COR-L47 (cell line): ENCODE measurements at regions not wholly inside any gene's neighbourhood (a gene's known extent, or its start where the extent isn't known, plus 50 kb on each side); places are given as distances from the start of the nearest gene placed in this dataset.
A peak's percentile ranks its signal among the peaks of the same experiment; 100 is the strongest.
"Not testable (repeated sequence)": the region's sequence is repeated elsewhere in the genome, so short reads cannot be mapped to it uniquely, and the experiment has no call there.

ENCODE experiments used
- DNase-seq: peaks from one replicate; lab custom pipeline; 2025; lab: John Stamatoyannopoulos, UW

DNA sequence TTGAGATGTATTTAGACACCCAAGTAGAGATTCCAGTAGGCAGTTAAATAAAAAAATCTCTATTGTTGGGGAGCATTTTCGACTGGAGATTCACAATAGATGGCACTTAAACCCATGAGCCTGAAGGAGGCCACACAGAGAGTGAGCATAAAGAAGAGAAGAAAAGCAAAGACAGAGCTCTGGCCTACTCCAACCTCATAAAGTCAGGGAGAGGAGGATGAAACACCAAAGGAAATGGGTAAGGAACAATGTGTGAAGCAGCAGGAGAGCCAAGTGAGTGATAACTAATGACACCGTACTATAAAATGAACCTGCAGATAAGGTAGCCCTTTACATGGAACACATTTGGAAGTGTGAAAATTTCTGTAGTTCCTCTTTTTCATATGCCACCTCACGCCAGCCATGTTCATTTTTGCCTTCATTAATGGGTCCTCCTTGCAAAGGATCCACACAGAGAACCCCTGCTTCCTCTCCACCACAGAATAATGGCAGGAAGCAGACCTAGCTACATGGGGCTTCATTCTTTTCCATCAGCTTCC lies 150.0 kb upstream of the SYT10 start:
- no peak for DNase-seq

DNA sequence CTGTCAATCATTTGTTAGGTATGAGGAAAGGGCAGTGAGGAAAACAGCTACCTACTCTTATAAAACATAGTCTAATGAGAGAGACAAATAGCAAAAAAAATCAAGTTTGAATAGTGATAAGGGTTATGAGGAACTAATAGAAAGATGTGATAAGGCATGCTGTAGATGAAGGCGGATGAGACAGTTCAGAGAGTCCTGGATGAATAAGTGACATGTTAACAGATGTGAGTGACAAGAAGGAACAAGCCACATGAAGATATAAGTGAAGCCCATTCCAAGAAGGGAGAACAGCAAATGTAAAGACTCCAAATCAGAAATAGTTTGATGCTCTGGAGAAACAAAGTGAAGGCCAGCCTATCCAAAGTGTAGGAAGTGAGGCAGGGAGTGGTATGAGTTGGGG lies 154.1 kb upstream of the SYT10 start:
- no peak for DNase-seq

DNA sequence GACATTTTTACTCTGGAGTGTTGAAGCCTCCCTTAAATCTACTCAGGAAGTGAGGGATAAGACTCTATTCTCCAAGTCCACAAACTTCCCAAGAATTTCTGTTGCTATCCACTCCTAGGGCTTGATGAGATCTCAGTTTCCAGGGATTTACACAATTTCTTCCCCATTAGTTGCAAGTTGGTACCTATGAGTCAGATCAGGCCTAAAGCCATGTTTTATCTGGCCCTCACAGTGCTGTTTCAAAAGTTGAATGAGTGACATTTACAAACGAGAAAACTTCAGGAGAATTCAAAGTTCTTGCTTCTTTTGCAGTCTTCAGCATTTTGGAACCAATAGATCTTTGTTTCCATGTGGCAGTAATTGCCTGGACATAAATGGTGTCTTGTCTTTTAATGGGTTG lies 156.4 kb upstream of the SYT10 start:
- DNase-seq: no peak

DNA sequence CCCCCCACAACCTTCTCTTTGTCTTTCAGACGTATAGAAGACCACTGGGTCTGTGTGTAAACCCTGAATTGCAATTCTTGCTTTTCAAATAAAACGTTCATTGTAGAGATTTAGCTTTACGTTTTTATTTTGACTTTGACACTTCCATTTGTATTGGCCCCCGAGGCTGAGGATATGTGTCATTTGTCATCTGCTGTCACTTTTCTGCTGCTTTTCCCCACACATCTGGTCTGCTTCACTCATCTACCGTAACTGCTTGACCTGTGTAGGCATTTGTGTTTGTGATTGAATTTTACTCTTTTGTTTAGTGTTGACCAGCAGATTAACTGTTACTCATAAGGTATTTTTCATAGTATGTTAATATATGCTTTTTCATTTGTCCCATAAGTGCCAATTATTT lies 157.2 kb upstream of the SYT10 start:
- DNase-seq: no peak

DNA sequence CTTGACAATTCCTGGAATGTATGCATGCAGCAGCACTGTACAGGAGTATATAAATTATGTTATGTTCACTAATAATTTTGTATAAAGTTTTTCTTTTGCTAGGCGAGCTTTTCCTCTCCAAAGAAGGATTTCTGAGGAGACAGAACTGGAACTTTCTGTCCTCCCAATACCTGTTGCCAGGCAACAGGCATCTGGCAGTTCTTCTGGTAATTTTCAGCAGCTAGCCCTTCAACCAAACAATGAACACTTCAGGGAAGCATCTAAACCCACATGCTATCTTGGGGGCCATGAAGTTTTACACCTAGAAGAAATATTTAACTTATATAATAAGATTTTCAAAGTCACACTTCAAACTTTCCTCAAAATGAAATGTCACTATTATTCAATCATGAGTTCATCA lies 162.9 kb upstream of the SYT10 start:
- DNase-seq: no peak

DNA sequence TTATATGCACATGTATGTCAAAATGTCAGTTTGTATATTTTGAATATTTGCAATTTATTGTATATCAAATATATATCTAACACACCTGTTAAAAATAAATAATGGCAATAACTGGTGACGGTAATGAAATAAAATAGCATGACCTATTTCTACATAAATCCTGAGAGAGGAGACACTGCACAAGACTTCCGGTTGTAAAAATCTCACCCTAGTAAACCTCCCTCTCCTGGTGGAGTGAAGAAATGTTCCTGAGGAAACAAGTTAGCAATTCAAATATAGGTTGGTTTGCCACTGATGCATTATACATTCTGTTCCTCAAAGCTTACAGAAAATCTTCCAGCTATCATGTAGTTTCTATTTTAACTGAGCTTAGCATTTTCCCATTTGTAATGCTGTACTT lies 166.1 kb upstream of the SYT10 start:
- peak; percentile 24 for DNase-seq

DNA sequence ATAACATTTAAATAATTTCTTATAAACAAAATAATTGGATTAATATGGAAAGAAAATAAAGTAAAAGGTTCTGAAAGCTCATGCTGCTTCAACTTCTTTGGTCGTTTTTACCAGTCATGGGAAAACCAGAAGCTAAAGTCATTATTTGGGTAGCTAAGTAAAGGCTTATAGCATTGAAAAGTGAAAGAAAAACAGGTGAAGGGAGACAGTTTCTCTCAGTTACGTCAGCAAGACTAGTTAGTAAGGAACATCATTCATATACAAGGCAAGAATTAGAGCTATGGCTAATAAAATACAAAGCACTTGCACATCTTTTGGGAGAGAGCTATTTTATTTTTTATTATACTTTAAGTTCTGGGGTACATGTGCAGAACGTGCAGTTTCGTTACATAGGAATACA lies 170.3 kb upstream of the SYT10 start:
- no peak for DNase-seq

DNA sequence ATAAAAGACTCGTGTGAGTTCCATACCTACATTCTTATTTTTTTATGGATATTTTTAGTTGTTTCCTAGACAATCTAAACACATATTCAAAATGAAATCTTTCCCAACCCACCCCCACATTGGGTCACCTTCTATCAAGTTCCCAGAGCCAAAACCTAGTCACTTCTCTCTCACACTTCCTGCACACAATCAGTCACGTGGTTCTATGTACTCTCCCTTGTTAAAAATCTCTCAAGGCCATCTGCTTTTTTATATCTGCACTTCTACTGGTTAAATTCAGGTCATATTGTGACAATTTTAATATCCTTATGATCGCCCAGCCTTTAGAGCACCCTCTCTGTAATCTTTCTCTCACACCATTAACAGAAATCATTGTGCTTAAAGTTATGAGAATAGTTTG lies 175.0 kb upstream of the SYT10 start:
- DNase-seq: no peak

DNA sequence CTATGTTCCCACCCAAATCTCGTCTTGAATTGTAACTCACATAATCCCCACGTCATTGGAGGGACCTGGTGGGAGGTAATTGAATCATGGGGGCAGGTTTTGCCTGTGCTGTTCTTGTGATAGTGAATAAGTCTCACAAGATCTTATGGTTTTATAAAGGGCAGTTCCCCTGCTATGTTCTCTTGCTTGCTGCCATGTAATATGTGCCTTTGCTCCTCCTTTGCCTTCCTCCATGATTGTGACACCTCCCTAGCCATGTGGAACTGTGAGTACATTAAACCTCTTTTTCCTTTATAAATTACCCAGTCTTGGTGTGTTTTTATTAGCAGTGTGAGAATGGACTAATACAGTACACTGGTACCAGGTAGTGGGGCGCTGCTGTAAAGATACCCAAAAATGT lies 177.6 kb upstream of the SYT10 start:
- no peak for DNase-seq

DNA sequence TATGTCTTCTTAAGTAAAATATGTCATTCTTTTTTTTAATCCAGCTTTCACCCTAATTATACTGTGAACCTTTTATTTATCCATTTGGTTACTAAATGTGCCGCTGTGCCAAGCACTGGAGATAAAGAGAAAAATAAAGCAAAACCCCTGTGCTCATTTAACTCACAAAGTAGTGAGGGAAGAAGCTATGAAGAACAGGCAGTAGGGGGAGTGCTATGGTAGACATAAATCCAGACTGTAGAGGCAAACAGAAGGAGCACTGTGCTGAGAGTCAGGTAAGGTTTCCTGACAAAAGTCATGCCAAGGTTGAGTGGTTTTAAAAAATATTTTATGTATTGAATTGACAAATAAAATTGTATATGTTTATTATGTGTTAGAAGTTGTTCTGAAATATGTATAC lies 188.5 kb upstream of the SYT10 start:
- peak; percentile 2 for DNase-seq

DNA sequence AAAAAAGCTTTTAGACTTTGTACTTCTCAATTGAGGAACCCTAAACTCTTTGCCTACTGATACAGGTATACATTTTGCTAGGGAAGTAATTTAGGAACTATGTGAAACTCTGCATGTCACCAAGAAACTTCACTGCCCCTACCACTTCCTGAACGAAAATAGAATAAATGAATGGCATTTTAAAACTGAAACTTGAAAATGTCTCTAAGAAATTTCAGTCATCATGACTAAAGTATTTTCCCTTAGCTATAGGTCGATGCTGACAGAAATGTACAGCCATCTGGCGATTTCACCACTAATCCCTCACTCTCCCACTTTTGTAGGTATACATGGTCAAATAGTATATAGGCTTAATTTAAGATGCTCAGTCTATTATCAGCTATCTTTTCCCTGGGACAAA lies 194.9 kb upstream of the SYT10 start:
- no peak for DNase-seq

DNA sequence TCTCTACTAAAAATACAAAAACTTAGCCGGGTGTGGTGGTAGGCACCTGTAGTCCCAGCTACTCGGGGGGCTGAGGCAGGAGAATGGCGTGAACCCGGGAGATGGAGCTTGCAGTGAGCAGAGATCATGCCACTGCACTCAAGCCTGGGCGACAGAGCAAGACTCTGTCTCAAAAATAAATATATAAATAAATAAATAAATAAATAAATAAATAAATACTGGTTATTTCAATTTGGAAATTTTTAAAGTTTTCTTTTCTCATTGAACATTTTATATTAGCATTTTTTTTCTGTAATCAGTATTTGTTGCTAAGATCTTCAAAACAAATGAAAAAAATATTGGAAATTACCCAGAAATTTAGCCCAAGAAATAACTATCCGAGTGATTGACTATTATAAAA lies 197.3 kb upstream of the SYT10 start:
- DNase-seq: not testable (repeated sequence)

DNA sequence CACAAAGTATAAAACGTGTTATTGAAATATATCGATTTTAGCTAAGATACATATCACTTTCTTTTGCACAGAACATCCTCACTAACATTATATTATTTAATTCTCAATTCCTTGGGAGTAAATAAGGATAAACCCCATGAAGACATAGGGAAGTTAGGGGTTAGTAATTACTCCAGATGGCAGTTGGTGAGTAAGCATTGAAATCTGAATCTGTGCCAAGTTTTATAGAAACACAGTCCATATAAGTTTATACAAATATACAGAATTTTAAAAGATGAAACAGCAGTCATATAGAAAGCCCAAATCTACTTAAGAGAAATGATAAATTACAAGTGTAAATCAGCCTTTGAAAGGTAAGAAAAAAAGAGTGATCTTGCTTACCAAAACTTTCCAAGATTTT lies 200.4 kb upstream of the SYT10 start:
- peak; percentile 0 for DNase-seq

DNA sequence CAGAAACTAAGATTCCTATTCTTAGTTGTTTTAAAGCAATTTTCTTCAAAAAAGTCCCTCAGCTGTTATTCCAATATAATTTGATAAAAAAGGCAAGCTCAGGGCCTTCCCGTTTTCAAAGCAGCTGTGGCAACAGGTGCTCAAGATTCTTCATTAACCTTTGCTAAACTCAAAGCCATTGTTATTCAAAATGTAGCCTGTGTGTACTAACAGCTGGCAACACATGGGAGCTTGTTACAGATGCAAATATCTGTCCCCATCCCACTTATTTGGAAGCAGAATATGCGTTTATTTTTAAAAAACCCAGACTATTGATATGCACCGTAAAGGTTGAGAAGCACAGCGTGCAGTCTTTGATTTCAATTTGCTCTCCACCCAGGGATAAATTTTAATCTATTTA lies 210.4 kb upstream of the SYT10 start:
- DNase-seq: no peak

DNA sequence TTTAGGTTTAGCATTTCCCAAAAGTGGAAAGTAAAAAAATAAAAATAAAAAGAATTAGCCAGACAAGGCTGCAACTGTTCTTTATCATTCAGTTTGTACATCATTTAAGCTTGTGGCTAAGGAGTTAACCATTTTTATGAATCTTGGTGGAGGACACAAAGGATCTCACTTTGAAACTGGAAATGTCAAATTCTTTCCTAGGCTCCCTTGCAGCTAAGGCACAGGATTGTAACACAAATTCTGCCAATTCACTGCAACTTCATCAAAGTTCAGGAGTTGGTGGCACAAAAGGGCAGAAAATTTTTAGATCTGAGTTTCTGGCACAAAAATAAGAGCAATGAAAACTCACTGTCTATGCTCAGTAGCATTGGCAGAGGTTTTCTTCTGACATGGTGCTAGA lies 211.2 kb upstream of the SYT10 start:
- DNase-seq: no peak

DNA sequence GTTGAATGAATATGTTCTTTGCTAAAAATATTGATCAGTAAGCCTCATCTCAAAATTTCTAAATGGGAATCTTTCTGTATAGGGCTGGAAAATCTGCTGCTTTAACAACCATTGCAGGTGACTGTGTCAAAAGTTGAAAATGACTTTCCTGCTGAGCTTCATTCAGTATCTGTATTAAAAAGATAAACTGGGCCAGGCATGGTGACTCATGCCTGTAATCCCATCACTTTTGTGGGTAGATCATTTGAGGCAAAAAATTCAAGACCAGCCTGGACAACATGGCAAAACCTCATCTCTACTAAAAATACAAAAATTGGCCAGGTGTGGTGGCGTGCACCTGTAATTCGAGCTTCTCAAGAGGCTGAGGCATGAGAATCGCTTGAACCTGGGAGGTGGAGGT lies 213.7 kb upstream of the SYT10 start:
- no peak for DNase-seq

DNA sequence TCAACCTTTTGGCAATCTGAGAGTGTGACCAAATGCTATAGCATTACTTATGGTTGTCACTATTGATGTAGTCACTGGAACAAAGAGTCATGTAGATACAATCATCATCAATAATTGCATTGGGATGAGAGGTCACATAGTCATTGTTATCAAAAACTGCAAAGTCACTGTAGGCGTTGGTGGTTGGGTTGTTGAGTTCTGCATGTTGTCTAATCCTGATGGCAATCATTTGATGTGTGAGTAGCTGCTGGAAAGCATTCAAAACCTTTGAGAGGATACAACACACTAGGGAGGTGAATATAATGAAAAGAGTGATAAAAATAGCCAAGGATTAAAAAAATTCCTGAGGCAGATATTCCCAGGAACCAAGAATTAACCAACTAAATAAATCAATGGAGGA lies 214.7 kb upstream of the SYT10 start:
- no peak for DNase-seq

DNA sequence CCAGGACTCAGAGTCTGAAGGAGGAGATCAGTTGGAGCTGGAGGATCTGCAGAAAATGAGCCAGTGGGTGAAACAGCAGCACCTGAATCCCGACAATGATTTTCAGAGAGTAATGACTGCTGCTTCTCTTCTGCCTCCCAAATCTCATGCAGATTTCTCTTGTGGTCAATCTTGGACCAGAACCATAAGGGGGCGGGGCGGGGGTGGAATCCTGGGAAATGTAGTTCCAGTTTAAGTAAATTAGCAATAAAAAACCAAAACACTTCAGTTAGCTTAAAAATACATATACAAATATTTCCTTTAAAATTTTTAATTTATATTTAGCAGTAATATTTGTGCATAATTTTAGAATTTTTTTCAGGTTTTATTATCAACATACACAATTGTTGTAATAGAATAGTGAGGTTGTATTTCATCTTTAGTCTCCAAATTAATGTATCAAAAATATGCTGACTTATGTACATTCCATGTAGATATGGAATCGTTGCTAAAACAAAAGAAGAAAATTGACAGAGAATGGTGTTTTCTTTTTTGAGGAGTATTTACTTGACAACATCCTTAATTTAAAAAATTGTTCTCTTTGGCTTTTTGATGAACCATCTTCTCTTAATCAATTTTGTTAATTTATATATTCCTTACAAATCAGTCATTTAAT lies 223.5 kb upstream of the SYT10 start:
- DNase-seq: no peak

DNA sequence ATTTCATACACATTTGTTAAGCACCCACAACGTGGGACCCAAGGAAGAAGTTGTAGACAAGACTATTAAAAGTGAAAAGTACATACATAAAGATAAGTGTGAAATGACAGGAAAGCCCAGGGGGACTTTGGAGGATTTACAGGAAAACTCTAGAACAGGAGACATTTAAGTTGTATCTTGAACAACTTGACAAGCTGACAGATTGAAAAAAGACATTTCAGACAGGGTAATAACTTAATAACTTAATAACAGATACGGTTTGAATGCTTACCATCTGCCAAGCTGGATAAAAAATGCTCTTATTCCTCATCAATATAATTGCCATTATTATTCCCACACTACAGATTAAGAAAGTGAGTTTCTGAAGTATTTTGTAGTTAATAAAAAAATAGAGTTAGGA lies 229.7 kb upstream of the SYT10 start:
- DNase-seq: no peak

DNA sequence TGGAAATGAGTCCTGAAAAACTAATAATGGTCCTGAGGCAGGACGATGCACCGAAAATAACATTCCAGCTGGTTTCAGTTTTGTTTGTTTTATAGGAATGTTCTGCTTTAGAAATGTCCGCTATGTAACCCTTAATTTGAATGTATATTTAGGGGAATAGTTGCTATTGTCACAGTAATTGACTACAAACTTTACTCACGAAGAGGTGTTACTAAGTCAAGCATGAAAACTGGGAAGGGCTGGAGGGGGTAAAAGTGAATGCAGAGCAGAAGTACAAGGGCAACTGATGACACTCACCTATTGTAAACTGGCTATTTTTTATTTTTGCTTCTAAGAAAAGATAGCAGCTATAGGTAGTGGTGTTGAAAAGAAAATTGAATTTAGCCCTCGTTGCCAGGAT lies 230.7 kb upstream of the SYT10 start:
- no peak for DNase-seq

DNA sequence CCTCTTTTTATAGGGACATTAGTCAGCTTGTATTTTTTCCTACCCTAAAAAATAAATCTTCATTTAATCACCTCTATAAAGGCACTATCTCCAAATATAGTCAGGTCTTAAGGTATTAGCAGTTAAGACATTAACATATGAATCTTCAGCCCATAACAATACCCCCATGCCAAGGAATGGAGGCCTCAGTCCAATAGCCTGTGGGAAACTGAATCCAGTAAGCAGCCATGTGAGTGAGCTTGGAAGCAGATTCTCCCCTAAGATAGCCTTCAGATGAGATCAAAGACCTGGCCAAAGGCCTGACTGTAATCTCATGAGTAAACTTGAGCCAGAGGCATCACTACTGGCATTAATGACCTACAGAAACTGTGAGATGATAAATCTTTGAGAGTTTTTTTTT lies 232.1 kb upstream of the SYT10 start:
- no peak for DNase-seq

DNA sequence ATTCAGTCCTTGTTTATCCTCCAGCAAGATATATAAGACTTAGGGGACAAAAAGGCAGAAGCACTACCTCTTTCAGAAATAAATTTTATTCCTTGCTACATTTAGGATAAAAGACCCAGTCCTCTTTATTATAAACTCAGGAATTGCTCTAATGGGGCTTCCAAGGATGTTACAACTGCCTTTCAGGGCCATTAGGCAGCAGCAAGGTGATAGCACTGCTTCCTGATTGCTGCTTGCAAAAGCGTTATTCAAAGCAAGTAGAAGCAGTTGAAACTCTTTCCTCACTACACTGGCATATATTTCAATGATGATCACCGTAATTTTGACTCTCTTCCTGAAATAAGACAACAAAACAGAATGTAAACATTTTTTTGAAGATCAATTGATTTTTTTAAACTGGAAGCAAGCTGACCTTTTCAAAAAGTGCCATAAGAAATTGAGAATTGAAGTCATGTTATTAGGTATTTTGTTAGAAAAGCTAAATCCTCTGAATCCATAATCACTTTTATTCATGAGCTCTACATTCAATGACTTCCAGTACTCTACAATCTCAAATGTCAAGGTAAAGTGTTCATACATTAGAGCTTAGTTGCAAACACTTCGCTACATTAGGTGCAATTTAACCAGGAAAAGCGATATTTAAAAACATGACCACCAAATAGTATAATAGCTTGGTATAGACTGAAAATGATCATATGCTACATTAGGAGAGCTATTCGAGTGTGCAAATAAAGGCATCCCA lies 233.4 kb upstream of the SYT10 start:
- no peak for DNase-seq

DNA sequence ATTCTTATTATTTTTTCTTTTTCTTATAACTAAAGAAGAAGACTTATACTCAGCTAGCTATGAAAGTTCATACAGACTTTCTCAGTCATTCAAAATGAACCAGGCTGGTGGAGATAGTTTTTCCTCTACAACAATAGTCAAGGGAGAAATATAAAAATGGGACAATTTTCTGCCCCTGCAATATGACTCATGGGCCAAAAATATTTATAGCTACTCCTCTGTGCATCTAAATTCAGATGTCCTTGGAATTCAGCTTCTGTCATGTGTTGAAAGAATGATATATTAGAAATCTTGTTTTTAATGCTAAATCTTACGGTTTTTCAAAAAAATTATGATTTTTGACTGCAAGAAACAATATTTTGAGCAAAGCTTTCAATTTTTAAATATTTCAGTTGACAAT lies 237.2 kb upstream of the SYT10 start:
- no peak for DNase-seq
